Coronary artery (tissue), 2 donors: ENCODE measurements at regions not wholly inside any gene's neighbourhood (a gene's known extent, or its start where the extent isn't known, plus 50 kb on each side); places are given as distances from the start of the nearest gene placed in this dataset.

Experiments used
- DNase-seq: peaks from one replicate; pipeline ENCODE4 v3.0.0-alpha.2; 2017; ENCODE audit warnings: low spot score
- H3K27ac ChIP-seq, 2 donors: fragments of 200-600 bp; sonication (generic); one replicate each; pipeline ENCODE4 v1.5.1; 2016 to 2019
- H3K4me3 ChIP-seq: fragments of 200-600 bp; sonication (generic); 2 replicates; pipeline ENCODE4 v1.5.1; 2016; ENCODE audit warnings: mild to moderate bottlenecking, moderate library complexity
- TF ChIP-seq, protein P1 (sequence below): fragments of 200-600 bp; sonication (generic); IDR thresholded peaks from one replicate; pipeline ENCODE4 v1.5.1; 2019; ENCODE audit warnings: antibody characterized with exemption

GRCh38 chr15:31226021-31226420, 100.6 kb upstream of the KLF13 start:
- no peak for DNase-seq
- TF ChIP-seq, protein P1, sequence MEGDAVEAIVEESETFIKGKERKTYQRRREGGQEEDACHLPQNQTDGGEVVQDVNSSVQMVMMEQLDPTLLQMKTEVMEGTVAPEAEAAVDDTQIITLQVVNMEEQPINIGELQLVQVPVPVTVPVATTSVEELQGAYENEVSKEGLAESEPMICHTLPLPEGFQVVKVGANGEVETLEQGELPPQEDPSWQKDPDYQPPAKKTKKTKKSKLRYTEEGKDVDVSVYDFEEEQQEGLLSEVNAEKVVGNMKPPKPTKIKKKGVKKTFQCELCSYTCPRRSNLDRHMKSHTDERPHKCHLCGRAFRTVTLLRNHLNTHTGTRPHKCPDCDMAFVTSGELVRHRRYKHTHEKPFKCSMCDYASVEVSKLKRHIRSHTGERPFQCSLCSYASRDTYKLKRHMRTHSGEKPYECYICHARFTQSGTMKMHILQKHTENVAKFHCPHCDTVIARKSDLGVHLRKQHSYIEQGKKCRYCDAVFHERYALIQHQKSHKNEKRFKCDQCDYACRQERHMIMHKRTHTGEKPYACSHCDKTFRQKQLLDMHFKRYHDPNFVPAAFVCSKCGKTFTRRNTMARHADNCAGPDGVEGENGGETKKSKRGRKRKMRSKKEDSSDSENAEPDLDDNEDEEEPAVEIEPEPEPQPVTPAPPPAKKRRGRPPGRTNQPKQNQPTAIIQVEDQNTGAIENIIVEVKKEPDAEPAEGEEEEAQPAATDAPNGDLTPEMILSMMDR: no peak
- no peak overlapping the region for H3K4me3 ChIP-seq
- H3K27ac ChIP-seq: no peak overlapping the region

- TF ChIP-seq, protein P1: no peak
- DNase-seq: no peak
- Histone ChIP-seq H3K4me3 (no peak overlapping the region), H3K27ac (no peak overlapping the region)
Observed at GRCh38 chr15:31227235-31227634, 99.4 kb upstream of the KLF13 start.

- DNase-seq: no peak
- no peak overlapping the region for H3K4me3 ChIP-seq
- TF ChIP-seq, protein P1: no peak
- H3K27ac ChIP-seq: no peak overlapping the region
Observed at GRCh38 chr15:31228011-31228484, 98.6 kb upstream of the KLF13 start.

DNA sequence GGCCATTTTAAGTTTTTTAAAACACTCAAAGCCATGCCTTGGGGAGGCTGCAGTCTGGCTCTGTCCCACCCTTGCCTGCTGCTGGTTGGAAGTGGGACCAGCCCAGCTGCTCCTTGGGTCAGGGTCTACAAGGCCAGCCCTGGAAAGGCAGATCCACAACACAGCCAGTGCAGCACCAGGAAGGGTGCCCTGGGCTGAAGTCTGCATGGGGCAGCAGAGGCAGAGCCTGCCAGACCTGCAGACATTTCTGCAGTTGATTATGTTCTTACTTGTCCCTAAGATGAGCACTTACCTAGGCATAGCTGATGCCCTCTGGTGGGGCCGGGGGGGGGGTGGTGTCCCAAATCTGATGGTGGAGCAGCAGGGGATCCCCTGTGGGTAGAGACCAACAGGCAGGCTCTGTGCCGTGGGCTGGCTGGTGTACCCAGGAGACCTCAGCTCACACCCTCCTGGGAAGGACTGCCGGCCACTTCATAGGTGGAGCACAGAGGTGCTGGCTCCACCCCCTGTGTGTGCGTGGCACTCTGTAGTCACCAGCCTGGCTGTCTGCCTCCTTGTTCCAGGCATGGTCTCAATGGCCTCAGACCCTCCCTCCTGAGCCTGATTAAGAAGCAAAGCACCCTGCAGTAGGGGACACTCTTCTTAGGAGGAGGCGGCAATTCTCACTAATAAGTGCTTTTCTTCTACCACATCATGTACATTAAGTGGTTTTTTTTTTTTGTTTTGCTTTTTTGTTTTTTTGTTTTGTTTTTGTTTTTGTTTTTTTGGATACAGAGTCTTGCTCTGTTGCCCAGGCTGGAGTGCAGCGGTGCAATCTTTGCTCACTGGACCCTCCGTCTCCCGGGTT, 97.4 kb upstream of the KLF13 start:
- TF ChIP-seq, protein P1: no peak
- no peak overlapping the region for H3K27ac ChIP-seq
- H3K4me3 ChIP-seq: no peak overlapping the region
- DNase-seq: no peak

DNA sequence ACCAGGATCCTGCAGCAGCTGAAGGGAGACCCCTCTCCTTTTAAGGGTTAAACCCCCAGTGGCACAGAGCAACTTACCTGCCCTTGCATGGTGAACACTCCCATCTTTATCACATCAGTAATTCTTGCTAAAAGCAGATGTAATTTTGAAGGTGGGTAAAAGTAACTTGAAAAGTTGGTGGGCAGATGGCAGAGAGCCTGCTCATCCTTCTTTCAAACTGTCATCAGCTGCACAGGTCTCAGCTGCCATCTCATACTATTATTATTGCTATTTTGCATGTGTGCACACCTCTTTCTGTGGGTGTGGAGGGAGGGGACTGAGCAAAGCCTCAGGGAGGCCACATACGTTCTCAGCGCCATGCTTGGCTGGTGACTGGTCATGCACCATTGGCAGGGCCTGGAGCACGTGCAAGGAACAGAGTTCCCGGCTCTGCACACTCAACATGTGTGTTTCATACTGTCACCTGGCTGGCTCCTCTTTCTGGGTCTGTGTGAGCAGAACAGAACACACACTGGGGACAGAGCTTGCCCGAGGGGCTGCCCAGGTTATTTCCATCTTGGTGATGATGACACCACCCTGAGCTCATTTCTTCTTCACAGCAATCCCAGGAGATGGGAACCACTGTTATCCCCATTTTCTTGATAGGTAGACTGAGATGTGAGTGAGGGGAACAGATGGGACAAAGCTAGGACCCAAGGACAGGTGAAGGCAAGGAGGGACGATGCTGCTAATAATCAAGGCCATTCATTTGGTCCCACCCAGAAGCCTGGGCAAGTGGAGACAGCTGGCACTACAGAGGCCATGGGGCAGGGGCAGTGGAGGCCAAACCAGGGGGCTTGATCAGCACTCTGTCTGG, 95.8 kb upstream of the KLF13 start:
- Histone ChIP-seq H3K27ac (no peak overlapping the region), H3K4me3 (no peak overlapping the region)
- TF ChIP-seq, protein P1: no peak
- DNase-seq: no peak

GRCh38 chr15:31234815-31235214, 91.8 kb upstream of the KLF13 start:
- no peak overlapping the region for H3K27ac ChIP-seq

More at GRCh38 chr15:31234815-31235214, 91.8 kb upstream of the KLF13 start:
- H3K4me3 ChIP-seq: no peak overlapping the region
- TF ChIP-seq, protein P1: no peak
- no peak for DNase-seq
